Neural progenitor cell (in vitro differentiated cells): ENCODE measurements at regions not wholly inside any gene's neighbourhood (a gene's known extent, or its start where the extent isn't known, plus 50 kb on each side); places are given as distances from the start of the nearest gene placed in this dataset.

Experiments
- CTCF ChIP-seq: fragments of 200-600 bp; sonication (generic); IDR thresholded peaks from 2 replicates; pipeline ENCODE4 v1.5.1; 2017; ENCODE audit warnings: antibody characterized with exemption, mild to moderate bottlenecking
- EZH2phosphoT487 ChIP-seq: fragments of 200-600 bp; sonication (generic); IDR thresholded peaks from 2 replicates; pipeline ENCODE4 v1.6.1; 2017; ENCODE audit warnings: antibody characterized with exemption

DNA sequence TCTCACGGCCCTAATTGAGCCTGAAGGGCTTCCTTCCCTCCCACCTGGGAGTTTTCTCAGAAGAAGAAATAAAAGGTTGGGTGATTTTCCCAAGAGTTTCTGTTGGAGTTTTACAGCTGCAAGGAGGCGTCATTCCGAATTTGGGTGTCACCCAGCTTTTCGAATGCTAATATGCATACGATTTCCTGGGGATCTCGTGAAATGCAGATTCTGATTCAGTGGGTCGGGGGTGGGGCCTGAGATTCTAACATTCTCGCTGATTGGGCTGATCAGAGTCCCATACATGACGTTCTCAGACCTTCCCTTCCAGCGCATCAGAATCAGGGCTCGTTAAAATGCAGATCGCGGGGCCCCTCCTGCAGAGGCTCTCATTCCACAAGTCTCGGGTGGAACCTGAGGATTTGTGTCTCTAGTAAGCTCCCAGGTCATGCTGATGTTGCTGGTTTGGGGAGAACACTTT, 125.8 kb upstream of the STX18 start:
- TF ChIP-seq CTCF (no peak), EZH2phosphoT487 (no peak)
